ENCODE measurements at regions not wholly inside any gene's neighbourhood (a gene's known extent, or its start where the extent isn't known, plus 50 kb on each side); places are given as distances from the start of the nearest gene placed in this dataset.

DNA sequence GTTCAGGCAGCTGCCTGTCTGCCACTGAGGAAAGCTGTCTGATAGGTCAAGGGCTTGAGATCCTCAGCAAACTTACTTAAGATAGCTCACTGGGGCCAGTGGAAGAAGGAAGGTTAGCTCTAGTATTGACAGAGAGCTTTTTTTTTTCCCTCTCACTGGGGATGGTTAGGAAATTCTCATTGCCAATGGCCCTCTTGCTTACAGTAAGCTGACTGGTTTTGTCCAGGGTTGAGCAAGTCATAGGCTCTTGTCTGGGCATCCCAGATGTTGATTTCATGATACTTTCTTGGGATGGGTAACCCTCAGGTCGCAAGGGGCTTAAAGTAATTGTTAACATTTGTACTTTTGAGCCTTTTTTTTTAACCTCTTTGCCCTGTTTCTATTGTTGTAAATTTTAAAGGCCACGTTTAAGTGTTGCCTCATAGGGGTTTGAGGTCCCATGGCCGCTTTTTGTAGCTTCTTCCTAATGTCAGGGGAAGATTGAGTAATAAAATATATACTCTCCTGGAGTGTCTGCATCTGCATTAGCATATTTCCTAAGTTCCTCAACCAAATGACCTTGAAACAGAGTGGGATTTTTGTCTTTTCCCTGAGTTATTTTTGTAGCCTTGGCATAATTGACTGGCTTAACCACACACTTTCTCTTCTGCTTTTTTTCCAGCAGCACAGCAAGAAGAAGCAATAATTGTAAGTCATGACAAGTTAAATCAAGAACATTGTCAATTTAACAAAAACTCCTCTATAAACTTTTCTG, 716.0 kb downstream of the LRFN5 start:
- TF ChIP-seq CTCF (IDR thresholded peaks at IDR 0.05; ENCODE audit: extremely low read depth, missing control alignments) = no peak
- no peak for DNase-seq (ENCODE audit: low spot score)

- no peak for DNase-seq (ENCODE audit: low spot score)
- no peak for TF ChIP-seq CTCF (IDR thresholded peaks at IDR 0.05; ENCODE audit: extremely low read depth, missing control alignments)
Observed at GRCh38 chr14:42319996-42320395, 713.3 kb downstream of the LRFN5 start.

- DNase-seq (ENCODE audit: low spot score) = no peak
- no peak for TF ChIP-seq CTCF (IDR thresholded peaks at IDR 0.05; ENCODE audit: extremely low read depth, missing control alignments)
Observed at GRCh38 chr14:42316693-42317092, 710.0 kb downstream of the LRFN5 start.

DNA sequence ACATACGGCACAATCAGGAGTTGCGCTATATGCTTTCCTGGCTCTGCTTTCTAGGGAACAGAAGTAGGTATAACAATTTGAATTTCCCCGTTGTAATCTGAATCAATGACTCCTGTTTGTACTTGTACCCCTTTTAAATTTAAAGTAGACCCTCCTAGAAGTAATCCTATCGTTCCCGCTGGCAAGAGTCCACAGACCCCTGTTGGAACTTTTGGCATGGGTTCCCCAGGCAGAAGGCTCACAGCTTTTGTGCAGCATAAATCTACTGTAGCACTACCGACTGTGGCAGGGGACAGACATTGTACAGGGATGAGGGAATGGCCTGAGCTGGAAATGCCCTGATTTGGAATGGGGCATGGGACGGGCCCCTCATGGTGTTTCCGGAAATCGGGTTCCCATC, 705.2 kb downstream of the LRFN5 start:
- no peak for DNase-seq (ENCODE audit: low spot score)

DNA sequence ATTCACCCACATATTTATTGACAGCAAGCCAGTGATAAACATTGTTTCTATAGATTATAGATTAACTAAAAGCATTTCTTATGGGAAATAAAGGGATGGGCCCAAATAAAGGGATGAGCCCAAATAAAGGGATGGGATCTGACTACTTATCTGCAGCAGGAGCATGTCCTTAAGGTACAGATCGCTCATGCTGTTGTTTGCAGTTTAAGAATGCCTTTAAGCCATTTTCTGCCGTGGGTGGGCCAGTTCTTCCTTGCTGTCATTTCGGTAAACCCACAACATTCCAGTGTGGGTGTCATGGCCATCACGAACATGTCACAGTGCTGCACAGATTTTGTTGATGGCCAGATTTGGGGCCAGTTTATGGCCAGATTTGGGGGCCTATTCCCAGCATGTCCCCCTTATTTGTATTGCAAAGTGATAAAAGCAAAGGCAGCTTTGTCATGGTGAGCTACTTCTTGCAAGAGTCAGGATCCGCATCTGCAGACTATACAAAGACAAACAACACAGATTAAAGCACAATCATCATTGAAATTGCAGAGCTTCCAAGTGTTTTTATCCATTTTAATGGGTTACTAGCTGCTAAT, 700.7 kb downstream of the LRFN5 start:
- no peak for TF ChIP-seq CTCF (IDR thresholded peaks at IDR 0.05; ENCODE audit: extremely low read depth, missing control alignments)
- DNase-seq (ENCODE audit: low spot score) = no peak

More for the DNA sequence above, 705.2 kb downstream of the LRFN5 start:
- no peak for TF ChIP-seq CTCF (IDR thresholded peaks at IDR 0.05; ENCODE audit: extremely low read depth, missing control alignments)

DNA sequence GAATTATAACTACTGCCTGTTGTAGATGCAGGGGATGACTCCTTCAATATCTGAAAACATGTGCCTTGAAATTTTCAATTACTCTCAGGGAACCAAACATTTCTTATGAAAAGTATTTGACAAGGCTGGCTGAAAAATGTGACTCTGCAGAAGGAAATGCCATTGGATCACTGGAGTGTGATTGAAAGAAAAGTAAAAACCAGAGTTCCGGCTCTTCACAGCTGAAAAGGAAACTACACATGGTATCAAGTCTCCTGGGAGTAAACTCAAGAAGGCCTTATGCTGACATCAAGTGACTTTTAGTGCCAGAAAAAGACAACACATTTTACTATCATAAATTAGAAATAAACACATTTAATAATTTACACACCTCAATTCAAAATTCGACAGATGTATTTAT, 693.0 kb downstream of the LRFN5 start:
- TF ChIP-seq CTCF (IDR thresholded peaks at IDR 0.05; ENCODE audit: extremely low read depth, missing control alignments) = no peak
- peak; percentile 5 for DNase-seq (ENCODE audit: low spot score)

DNA sequence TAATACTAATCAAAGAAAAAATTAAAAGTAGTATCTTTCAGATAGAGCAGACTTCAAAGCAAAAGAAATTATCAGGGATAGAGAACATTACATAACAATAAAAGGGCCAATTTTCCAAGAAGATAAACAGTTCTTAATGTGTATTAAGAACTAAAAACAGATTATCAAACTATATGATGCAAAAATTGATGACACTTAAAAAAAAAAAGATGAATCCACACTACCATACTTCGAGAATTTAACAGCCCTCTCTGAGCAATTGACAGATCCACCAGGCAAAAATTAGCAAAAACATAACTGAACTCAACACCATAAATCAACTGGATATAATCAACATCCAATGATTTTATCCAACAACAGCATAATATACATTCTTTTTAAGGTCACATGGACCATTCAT, 686.5 kb downstream of the LRFN5 start:
- no peak for TF ChIP-seq CTCF (IDR thresholded peaks at IDR 0.05; ENCODE audit: extremely low read depth, missing control alignments)
- DNase-seq (ENCODE audit: low spot score) = no peak

All from GM20000 (cell line).